SU-DHL-6 (cell line): ENCODE measurements at regions not wholly inside any gene's neighbourhood (a gene's known extent, or its start where the extent isn't known, plus 50 kb on each side); places are given as distances from the start of the nearest gene placed in this dataset.

ENCODE experiments used
- EZH2phosphoT487 ChIP-seq: fragments of 200-600 bp; sonication (generic), shearing (Covaris generic); conservative IDR thresholded peaks from 2 replicates; pipeline ENCODE4 v1.6.1; 2018; ENCODE audit warnings: mild to moderate bottlenecking, antibody characterized with exemption, low read length, moderate library complexity, mixed read lengths
- TF ChIP-seq, protein P1 (sequence below): fragments of 200-600 bp; sonication (generic); IDR thresholded peaks from one replicate; pipeline ENCODE4 v1.5.1; 2017; ENCODE audit warnings: antibody characterized with exemption, mild to moderate bottlenecking, low read length, moderate library complexity; ENCODE audit not compliant: insufficient read depth, poor library complexity, severe bottlenecking

DNA sequence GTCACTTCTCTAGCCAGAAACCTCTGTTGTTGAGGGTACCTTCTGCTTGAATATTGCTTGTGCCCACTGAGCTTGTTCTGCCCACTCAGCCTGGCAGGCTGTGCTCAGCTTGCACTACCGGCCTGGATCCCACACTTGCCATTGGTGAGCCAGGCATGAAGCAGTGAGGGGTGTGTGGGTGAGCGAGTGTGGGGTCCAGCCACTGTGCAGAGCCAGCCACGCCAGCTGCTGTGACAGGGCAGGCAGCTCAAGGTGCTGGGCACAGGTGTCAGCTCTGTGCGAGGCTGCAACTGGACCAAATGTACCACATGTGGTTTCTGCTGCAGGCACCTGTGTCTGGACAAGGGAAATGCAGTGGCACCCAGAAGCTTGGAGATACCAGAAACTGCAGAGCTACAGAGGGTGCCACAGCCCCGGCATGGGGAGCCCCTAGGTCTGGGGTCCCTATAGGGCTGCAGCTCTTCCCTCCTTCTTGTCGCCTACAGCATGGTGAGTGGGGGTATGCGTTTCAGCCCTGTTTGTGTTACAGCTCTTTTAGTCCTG lies 305.1 kb upstream of the RIOK2 start:
- TF ChIP-seq, protein P1, sequence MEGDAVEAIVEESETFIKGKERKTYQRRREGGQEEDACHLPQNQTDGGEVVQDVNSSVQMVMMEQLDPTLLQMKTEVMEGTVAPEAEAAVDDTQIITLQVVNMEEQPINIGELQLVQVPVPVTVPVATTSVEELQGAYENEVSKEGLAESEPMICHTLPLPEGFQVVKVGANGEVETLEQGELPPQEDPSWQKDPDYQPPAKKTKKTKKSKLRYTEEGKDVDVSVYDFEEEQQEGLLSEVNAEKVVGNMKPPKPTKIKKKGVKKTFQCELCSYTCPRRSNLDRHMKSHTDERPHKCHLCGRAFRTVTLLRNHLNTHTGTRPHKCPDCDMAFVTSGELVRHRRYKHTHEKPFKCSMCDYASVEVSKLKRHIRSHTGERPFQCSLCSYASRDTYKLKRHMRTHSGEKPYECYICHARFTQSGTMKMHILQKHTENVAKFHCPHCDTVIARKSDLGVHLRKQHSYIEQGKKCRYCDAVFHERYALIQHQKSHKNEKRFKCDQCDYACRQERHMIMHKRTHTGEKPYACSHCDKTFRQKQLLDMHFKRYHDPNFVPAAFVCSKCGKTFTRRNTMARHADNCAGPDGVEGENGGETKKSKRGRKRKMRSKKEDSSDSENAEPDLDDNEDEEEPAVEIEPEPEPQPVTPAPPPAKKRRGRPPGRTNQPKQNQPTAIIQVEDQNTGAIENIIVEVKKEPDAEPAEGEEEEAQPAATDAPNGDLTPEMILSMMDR = no peak
- no peak for TF ChIP-seq EZH2phosphoT487
